ENCODE measurements at regions not wholly inside any gene's neighbourhood (a gene's known extent, or its start where the extent isn't known, plus 50 kb on each side); places are given as distances from the start of the nearest gene placed in this dataset.

DNA sequence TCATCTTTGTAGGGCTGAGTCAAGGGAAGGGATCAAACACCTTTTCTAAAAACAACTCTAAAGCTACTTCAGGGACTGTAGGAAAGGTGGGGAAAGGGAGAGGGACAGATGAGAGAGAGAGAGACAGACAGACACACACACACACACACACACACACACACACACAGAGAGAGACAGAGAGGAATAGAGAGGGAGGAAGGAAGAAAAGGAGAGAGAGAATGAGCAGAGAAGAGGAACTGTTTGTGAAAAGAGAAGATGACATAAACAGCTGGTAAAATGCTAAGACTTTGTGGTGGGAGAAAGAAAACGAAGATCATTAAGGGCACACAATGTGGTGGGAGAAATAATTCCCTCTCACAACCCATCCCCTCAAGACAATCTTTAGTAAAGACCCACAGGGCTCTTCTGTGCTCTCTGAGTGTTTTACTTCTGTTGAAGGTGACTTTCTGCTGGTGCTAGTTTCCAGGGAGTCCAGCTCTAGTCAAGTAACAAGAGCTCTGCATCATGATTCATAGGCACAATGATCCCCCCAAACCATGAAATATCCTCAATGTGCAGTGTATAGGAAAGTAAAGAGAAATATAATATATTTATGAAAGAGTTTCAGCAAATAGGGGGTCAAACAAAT is 77.2 kb upstream of the STK17B start:
- no peak for DNase-seq

DNA sequence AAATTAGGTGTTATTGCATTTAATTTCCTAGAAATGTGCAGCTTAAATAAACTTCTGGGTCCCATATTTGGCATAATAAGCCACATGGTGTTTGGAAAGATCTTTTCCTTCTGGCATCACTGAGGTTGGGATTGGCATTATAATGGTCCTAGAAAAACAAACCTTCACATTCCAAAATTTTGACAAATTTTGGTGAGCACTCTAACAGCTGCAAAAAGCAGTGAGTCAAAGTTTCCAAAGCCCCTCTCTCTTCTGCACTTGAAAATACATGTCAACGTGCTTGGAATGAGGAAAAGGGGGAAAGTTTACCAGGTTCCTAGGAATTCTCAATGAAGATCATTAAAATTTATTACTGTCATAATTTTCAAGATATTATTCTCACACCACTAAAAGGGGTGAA is 77.8 kb upstream of the STK17B start:
- no peak for DNase-seq

DNA sequence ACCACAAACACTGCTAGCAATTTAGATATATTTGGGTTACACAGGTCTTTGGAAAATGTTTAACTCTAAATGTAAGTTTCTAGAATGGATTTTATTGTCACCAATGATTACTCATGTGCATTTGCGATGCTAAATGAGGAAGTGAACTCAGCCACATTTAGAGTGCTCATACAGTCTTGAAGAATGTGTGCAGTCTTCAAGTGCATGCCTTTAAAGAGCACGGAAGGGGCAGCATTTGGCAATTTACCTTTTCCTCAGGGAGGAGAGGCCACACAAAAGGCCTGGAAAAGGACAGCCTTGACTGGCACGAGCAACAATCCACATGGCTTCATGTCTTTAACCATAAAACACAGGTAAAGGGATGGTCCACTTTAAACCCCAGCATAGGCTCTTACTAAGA is 78.5 kb upstream of the STK17B start:
- DNase-seq = no peak

DNA sequence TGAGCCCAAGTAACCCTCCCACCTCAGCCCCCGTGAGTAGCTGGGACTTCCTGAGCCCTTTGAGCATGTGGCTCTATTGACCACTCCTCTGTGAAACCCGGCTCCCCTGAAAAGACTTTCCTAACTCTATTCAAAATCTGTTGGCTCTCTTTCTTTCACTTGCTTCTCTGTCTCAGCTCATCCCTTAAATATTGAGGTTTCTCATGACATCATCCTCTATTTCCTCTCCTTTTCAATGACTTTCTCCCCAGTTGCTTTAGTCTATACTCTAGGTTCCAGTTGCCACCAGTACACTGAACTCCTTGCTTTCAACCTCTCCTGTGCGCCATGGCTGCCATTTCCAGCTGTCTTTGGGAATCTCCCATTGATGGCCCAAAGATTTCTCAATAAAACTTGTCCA is 79.8 kb upstream of the STK17B start:
- DNase-seq = no peak

DNA sequence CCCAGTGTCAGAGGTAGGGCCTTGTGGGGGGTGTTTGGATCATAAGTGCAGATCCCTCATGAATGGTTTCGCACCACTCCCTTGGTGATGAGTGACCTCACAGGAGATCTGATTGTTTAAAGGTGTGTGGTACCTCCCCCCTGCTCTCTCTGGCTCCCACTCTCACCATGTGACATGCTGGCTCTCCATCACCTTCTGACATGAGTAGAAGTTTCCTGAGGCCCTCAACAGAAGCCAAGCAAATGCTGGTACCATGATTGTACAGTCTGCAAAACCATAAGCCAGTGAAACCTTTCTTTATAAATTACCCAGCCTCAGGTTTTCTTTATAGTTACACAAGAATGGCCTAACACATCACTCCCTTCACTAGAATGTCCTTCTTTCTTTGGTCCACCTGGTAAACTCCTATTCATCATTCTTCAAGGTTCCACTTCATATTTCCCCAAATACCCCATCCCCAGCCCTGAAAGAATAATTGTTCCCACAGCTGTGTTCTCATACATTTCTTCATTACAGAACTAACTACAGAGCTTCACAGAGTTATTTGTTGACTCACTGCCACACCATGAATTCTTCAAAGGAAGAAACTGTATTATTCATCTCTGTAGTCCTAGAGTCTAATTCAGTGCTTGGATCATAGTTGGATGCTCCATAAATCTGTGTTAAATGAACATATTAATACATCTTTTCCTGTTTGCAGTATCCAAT is 81.2 kb upstream of the STK17B start:
- no peak for DNase-seq

DNA sequence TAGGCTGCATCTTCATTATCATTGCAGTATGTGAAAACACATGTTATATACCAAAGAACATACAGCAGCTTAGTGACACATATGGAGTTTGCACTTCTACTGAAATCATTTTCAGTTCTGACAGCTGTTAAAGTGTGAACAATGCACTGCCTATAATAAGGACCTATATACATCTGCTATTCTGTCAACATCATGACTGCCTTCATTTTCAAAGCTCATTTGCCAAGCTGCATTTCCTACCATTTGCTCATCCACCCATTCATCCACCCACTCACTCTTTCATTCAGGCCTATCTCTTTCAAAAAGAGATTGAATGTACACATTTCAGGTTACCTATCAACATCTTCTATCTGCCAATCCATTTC is 81.7 kb upstream of the STK17B start:
- DNase-seq = no peak

DNA sequence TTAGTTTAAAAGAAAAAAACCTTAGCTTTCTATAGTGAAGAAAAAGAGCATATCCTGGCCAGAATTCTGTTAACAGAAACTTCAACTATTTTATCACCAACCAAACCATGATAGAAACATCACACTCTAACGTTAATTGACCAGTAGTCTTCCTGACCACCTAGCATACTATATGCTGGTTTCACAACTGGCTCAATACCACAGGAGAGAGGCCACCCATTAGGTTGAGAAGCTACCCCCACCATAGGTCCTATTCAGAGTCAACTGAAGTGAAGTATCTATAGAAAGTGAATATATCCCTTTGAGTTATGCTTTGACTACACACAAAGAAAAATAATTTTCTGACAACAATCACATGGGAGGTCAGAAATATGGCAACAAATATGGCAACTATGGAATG is 85.2 kb upstream of the STK17B start:
- no peak for DNase-seq

DNA sequence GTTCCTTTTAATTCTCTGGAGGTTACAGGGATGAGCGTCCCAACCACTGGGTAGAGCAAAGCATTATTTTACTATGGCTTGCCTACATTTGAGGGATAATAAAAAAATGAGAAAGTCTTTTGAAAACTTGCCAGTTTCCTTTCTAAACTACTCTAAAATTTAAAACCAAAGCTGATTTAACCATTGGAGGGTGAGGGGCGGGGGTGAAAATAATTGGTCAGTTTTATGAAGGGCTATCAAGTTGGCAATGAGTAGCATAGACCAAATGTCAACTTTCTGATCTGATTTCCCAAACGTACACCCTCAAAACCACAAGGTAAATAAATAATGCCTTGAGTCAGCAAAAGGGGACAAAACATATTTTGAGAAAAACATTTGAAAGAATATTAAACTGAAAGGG is 85.7 kb upstream of the STK17B start:
- no peak for DNase-seq

DNA sequence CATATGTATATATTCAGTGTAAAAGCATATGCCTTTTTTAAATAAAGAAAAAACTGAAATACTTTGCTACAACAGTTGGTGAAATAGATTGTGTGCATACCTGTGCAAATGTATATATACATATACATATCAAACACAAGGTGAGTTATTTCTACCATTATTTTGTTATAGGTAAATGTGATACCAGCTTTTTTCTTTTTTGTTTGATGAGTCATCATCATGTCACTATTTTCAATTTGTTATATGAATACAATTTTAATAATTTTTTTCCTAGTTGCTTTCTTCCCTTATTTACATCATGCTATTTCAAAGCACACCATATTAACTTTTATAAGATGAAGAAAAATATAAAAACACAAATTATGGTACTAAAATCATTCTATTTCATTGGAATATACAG is 87.0 kb upstream of the STK17B start:
- DNase-seq = no peak

DNA sequence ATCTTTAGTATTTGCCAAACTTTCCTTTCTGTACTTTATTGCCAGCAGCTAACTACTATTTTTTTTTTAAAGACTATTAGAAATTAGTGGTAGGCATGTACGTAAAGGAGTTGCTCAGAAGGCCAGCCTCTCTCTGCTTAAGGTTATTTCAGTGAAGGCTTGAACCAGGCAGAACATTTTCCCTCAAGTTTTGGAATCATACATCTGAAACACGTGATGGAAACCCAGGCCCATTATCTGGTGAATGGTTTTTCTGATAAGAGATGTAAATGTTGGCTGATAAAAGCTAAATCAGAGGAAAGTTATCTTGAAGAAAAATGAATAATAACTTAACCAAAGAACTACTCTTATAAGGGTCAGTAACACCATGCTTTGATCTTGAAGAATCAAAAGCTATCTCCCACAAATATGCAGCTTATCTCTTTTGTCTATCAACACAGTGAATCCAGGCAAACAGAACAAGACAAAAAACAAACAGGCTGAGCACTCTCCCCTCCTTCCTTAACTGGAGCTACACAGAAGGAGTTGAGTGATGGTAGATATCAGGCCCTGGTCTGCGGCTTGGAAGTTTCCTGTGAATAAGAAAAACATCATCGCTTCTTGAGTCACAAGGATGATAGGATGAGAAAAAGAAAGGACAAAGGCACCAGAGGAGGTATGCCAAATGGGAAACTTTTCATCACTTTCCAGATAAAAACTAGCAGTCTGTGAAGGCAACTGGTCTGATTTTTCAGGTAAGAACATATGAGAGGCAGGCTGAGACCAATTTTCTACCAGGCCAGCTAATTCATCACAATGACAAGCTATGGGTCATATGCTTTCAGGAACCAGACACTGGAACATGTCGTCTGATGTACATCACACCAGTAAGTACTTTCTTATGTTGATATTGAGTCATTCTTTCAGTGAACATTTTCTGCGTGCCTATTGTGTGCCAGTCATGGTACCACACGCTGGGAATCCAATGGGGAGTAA is 88.4 kb upstream of the STK17B start:
- no peak for DNase-seq

DNA sequence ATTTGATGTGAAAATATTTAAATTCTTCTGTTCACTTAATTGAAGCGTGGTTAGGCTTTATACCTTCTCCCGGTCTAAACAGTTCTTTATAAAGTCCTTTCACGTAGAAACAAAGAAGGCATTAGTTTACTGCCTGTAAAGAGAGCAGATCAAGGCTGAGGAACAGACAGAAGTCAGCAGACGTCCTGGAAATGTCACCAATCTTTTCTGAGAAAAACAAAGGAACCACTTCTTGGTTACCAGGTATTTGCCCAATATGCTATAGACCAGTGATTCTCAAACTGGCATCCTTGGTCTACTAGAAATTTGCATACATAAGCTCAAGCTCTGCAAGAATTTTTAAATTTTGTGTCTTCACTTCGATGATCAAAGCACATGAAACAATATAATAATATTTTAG is 89.2 kb upstream of the STK17B start:
- DNase-seq = no peak

DNA sequence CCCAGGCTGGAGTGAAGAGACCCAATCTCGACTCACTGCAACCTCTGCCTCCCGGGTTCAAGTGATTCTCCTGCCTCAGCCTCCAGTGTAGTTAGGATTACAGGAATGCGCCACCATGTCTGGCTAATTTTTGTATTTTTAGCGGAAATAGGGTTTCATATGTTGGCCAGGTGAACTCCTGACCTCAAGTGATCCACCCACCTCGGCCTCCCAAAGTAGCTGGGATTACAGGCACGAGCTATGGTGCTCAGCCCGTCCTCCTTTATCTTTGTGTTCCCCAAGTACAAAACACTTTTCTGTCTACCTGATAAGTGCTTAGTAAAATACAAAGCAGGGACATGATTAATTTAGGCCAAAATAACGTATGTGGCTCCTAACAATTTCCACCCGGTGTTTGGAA is 91.2 kb upstream of the STK17B start:
- DNase-seq = no peak

DNA sequence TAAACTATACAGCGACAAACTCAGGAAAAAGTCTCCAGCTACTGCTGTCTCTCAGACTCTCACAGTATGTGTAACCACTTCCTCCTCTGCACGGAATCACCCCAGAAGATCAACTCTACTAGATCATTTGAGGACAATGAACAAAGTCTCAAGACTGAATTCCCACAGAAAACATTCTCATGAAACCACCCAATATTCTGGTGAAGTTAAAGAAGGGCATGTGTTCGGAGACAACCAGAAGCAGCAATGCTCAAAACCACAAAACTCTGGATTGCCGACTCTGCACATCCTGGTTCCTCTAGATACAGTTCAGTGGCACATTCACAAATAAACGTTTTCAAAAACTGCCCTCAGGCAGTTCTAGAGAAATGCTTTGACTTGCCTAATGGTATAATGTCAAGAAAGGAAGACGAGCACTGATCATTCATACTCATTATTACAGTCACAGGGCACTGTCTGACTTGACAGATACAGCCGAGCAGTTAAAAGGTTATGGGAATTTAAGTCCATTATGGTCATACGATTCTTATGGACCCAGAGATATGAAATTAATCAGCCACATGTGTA is 91.9 kb upstream of the STK17B start:
- DNase-seq = no peak

DNA sequence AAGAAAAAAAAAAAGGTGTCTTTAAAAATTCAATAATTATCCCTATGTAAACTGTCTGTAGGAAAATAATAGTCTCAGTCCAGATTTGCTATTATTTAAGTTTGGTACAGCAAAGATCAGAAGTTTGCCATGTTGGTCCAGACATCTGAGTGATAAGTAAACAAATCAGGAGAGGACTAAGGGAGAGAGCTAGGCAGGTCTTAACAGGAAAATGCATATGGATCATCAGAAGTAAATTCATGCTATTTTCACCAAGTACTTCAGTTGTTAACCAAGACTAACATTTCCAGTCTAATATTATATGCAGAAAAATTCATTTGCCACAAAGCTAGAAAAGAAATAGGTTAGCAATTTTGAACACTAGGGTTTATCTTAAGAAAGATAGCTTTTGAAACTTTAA is 95.0 kb upstream of the STK17B start:
- no peak for DNase-seq

DNA sequence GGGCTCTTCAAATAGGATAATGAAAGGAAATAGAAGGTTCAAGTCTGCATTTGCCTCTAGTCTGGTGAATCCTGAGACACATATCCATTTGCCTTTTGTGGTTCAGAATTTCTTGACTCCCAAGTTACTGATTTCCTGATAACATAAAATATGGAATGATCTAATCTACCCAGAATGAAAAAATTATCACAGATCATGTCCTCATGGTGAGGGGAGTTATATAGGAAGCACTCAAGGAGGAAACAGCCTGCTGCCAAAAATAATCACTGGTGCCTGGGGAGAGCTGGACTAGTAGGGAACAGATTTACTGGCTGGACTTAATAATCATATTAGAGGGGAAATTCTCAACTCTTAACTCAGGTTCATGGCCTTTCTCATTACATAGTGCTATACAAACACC is 95.5 kb upstream of the STK17B start:
- no peak for DNase-seq

DNA sequence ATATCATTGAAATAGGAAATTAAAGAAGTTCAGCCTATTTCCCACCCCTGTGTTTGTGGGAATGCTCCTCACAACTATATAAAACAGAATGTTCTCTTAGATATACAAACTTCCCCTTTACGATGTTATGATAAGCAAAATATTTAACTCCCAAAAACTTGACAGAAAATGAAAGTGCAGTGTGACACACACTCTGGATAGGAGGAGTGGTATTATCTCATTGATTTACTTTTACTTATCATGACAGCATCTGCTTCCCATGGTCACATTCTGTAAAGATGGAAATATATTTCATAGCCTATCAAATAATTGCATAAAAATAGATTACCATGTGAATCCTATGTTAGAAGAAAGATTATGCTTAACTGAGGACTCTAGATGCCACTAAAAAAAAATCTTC is 96.6 kb upstream of the STK17B start:
- DNase-seq = no peak

DNA sequence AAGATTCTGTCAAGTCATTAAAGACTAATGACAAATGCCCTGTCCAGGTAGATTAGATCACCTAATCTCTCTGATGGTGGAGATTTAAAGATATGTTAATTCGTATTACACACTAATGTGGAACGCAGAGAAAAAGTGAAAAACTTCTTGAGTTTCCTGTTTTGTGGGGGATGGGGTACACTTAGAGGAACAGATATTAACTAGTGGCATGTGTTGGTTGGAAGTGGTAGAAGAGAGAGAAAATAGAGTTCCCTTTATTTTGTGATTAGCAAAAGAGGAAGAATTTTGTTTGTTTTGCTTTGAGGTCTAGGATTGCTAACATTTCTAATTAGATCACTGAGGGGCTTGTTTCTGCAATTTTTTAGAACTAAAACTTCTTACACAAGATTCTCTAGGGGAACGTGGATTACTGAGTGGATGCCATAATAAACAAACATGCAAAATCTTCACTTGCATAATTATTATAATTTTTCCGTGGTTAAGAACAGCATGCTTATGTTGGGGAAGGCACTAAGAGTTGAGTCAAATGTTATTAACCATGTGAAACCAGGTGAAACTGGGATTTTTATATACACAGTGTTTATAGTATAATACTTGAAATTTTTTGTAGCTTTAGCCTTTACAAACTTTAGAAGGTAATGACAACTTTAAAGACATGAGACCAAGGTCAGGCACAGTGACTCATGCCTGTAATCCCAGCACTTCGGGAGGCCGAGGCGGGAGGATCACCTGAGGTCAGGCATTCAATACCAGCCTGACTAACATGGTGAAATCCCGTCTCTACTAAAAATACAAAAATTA is 97.4 kb upstream of the STK17B start:
- DNase-seq = no peak

DNA sequence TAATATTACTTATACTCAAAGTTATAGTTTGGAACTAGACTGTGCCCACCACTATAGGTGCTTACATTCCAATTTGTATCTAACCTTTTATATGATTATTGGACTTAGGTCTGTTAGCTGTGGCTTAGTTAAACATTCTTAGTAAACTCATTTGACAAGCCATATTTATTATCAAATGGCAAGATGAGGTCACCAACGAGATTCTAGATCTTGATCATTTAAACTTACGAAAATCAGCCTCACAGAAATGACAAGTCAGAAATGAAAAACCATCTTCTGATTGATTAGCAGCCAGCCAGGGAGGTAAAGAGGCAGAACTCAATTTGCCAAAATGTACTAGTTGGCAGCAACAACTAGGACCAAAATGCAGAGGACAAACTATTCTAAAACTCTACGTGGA is 100.4 kb upstream of the STK17B start:
- DNase-seq = no peak

DNA sequence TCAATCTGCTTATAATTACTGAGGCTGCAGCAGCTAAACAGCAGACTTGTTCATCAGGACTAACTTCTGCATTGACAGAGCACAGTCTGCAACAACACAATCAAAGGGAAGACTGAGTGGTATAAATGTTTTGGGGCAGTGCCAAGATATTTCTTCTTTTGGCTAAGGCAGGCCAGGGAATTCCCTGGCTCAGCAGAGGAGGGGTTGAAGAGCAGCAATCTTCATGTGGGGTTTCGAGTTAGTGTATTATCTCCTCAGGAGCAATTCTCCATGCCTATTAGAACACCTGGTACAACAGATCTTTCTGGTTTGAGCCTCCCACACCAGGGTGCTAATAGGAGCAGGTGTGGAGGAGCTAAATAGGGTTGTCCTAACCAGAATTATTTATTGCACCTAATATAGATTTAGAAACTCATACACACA is 103.0 kb upstream of the STK17B start:
- DNase-seq = no peak

DNA sequence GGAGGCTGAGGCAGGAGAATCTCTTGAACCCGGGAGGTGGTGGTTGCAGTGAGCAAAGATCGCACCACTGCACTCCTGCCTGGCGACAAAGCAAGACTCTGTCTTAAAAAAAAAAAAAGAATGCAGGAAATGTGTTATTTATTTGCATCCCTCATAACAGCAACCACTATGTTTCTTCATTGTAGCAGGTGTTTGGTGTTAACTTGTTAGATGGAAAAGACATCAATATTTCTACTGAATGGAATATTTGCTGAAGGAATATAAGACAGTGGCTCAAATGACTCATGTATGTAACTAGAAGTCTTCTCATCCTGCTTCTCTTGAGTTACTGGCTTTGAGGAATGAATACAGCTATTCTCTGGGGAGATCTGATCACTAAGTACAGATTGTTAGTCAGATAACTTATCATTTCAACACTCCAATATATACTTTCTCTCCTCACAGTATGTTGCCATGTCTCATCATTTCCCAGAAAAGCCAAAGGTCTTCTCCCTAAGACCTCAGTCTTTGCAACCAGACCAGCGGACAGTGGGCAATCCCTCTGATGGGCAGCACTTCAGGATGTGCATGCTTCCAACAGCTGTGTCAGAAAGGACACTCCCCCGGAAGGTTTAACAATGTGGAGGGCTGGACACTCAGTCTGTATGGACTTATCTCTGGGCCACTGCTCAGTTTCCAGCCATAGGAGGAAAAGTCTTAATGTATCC is 104.4 kb upstream of the STK17B start:
- no peak for DNase-seq

DNA sequence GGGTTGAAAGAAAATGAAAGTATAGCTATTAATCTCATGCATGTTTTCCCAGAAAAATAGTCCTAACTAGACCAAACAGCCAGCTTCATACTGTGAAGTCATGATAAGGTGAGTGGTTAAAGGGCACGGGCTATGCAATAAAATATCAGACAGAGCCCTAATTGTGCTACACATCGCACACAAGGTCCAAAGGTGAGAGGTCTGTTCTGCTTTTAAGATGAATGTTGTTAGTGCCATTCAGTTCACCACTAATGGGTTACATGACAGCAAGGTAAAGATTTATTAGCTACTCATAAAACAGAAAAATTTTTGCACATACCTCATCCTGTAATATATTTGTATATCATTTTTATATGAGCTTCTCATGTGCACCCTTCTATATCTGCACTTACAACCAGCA is 105.0 kb upstream of the STK17B start:
- DNase-seq = no peak

Measured in right lung (tissue), 2 donors.